GM19463 (cell line): ENCODE measurements at regions not wholly inside any gene's neighbourhood (a gene's known extent, or its start where the extent isn't known, plus 50 kb on each side); places are given as distances from the start of the nearest gene placed in this dataset.

ENCODE experiments used
- ATAC-seq: cut with Tn5 transposase; IDR thresholded peaks from one replicate; pipeline ENCODE4 v1.9.1; 2021; ENCODE audit warnings: mild to moderate bottlenecking, moderate library complexity; ENCODE audit not compliant: unreplicated experiment

DNA sequence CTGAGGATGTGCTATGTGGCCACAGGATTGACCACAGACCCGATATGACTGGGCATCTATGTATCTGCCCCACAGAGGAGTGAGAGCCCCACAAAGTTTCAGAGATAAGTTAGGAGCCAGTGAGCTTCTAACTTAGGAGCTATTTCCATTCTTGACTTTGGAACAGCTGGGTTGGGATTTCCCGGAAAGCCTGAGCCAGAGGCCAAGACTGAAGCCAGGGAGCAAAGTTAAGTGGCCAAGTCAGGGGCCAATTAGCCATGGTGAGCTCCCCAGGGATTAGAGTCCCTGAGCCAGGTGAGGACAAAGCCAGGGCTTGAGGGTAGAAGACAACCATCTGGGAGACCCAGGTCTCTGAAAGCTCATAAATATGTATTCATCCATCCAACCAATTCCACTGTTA lies 143.6 kb downstream of the MAFB start:
- no peak for ATAC-seq

DNA sequence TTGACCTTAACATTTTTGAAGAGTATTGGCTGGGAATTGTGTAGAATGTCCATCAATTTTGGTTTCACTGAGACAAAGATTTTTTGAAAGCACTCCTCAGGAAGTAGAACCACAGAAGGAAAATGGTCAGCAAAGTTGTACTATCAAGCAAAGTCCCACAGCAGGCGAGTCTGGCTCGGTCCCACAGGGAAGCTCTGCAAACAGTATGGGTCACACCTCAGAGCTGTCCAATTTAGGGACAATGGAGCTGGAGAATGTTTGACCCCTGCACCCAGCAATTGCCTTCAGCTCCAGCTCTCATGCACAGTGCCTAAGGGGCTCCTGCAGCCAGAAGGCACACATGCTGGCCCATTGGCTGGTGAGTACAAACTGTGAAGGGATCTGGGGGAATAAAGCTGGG lies 147.0 kb downstream of the MAFB start:
- ATAC-seq, result no peak

- no peak for ATAC-seq
These were observed 148.9 kb downstream of the MAFB start for GRCh38 chr20:40540166-40540565.

- ATAC-seq, result no peak
These were observed 150.9 kb downstream of the MAFB start for GRCh38 chr20:40538131-40538530.

DNA sequence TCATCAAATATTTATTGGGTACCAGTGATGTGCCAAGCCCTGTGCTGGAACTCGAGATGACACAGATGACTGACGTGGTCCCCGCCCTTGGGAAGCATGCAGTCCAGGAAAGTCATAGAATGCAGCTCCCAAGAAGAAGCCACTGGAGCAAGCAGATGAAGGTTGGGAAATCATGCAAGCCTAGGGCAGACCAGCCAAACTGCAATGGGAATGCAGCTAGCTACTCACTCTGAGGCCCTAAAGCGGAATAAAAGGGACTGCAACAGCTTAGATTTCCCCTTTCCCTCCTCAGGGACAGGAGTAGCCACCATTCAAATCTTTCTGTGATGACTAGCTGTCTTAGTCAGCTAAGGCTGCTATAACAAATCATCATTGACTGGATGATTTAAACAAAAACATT lies 152.2 kb downstream of the MAFB start:
- no peak for ATAC-seq

DNA sequence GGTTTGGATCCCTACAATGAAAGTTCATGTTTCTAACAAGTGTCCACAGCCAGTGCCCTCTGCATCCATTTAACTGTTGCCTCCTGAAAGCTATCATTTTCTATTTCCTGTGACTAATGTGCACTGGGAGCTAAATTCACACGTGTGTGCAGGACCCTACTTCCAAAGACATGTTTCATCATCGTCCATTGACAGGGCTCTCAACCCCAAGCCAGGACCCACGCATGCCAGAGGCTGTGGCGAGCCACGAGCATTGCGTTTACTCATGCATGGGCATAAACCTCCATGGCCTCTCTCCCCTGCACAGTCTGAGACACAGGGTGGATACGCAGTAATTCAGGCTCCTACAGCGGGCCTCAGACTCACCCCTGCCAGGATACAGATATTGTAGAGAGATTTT lies 153.2 kb downstream of the MAFB start:
- ATAC-seq, result no peak

- no peak for ATAC-seq
These were observed 156.9 kb downstream of the MAFB start for GRCh38 chr20:40532103-40532502.

- ATAC-seq, result no peak
These were observed 163.7 kb downstream of the MAFB start for GRCh38 chr20:40525351-40525750.

GRCh38 chr20:40524071-40524470 lies 165.0 kb downstream of the MAFB start:
- ATAC-seq, result no peak

DNA sequence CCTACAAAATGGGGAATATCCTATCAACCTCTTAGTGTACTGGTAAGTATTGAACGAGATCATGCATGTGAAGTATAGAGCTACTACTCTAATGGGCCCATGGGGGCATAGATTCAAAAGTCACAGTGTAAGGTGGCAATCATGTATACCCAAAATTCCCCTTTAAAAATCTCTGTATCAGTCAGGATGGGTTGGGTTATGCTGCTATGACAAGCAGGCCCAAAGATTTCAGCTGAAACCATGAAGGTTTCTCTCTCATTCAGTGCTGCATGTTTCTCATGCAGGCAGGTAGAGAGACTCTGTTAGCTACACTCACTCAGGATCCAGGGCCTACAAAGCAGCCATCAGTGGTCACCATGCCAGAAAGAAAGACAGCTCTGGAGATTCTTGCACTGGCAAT lies 166.6 kb downstream of the MAFB start:
- ATAC-seq, result no peak

GRCh38 chr20:40521962-40522361 lies 167.1 kb downstream of the MAFB start:
- no peak for ATAC-seq

DNA sequence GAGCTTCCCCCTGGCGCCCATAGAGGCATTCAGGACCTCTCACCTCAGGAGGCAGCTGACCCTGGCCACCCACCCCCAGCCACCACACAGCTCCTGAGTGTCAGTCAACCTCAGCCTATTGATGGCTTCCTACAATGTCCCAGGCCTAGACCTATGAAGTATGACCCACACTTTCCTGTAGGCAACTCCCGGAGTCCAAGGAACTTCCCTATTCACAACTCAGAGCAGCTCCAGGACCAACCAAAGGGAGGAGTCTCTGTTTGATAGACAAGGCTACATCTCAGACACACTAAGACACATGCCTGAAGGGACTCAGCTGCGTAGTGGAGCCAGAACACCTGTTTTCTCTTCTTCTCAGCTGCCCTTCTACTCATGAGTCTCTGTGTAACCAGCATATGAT lies 169.1 kb downstream of the MAFB start:
- no peak for ATAC-seq

GRCh38 chr20:40512994-40513393 lies 176.0 kb downstream of the MAFB start:
- no peak for ATAC-seq

GRCh38 chr20:40512591-40512990 lies 176.4 kb downstream of the MAFB start:
- no peak for ATAC-seq

DNA sequence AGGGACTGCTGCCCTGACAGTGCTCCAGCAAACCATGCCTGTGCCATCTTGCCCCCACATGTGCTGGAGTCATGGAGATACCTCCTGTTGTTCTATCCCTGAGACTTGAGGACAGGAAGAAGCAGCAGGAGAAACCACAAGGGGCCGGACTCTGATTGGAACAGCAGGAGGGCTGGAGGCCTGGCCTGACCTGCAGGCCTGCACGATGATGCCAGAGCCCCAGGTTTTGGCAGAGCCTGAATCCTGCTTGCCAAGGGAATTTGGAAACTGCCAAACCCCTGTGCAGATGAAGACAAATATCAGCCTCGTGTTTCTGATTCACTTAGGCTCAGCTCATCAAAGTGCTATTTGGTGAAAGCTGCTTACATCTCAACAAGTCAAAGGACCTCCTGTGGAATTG lies 177.6 kb downstream of the MAFB start:
- no peak for ATAC-seq

GRCh38 chr20:40510622-40511021 lies 178.4 kb downstream of the MAFB start:
- no peak for ATAC-seq

GRCh38 chr20:40508821-40509220 lies 180.2 kb downstream of the MAFB start:
- no peak for ATAC-seq

- ATAC-seq, result no peak
These were observed 182.5 kb downstream of the MAFB start for GRCh38 chr20:40506537-40506939.

GRCh38 chr20:40503119-40503518 lies 185.9 kb downstream of the MAFB start:
- ATAC-seq, result no peak

- no peak for ATAC-seq
These were observed 186.5 kb downstream of the MAFB start for GRCh38 chr20:40502576-40502975.

DNA sequence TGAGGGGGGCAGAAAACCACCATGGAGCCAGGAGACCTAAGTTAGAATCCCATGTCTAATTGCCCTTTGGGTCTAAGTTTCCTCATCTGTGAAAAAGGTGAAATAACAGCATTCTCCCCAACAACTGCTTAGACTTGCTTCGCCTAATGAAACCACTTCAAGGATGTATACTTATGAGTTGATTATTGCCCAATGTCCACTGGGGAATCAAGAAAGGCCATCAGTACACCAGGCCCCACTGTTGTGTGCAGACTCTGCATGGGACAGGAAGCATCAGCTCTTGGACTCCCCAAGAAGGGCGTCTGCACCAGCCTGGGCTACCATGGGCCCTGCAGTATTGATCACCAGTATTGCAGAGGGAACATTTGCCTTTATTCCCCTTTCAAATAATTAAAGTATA lies 189.6 kb downstream of the MAFB start:
- ATAC-seq, result no peak

DNA sequence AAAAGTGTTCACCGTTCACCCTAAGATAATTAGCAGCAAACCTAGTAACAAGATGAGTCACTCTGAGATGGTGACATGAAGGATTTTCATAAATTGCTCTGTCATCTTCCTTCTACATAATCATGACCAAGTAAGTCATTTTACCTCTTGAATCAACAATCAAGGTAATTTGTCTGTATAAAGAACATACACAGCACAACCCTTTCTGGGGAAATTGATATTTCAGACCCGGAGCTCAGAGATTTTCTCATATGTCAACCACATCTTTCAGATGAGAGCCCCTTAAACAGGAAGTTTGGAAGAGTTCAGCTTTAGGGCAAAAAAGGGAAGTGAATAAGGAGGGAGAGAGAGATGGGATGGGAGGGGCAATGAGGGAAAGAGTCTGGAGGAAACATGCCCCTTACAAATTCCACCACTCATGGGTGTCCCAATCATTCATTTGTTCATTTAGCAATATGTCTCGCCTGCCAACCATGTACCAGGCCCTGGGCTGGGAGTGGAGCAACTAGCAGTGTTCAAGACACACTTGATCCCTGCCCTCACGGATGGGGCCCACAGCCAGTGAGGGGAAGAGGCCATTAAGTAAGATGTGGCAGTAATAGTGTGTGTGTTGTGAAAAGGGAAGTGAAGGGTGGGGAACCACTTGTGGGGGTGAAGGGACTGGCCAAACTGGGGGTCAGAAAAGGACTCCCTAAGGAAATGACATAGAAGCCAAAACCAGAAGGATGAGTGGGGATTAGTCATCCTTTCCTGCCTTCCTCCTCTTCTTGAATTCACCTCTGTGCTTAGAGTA lies 190.9 kb downstream of the MAFB start:
- no peak for ATAC-seq

GRCh38 chr20:40495956-40496355 lies 193.1 kb downstream of the MAFB start:
- no peak for ATAC-seq
